ENCODE measurements at regions not wholly inside any gene's neighbourhood (a gene's known extent, or its start where the extent isn't known, plus 50 kb on each side); places are given as distances from the start of the nearest gene placed in this dataset.

DNA sequence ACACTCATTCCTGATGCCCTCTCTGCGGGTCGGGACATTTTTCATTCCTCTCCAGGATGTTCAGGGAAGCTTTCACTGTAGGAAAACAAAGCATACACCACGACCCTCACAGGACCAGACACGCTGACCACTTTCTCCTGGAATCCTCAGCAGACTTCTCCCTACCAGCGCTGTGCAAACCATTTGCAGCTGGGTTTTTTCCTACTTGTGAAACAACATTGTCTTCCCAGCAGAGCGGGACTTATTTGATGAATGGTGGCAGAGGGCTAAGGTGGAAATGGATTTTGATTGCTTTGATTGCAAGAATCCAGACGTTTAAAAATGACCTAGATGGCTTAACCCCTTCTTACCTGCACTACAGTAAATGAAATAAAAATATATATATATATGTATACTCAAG, 265.9 kb downstream of the TBC1D4 start:
- TF ChIP-seq CTCF (IDR thresholded peaks at IDR 0.05) (no peak), POLR2A (IDR thresholded peaks at IDR 0.05) (no peak)
